Keratinocyte (primary cell): ENCODE measurements at regions not wholly inside any gene's neighbourhood (a gene's known extent, or its start where the extent isn't known, plus 50 kb on each side); places are given as distances from the start of the nearest gene placed in this dataset.

Experiments
- DNase-seq: peaks from one replicate; pipeline ENCODE4 v3.0.0-alpha.2; 2011; ENCODE audit warnings: low read depth, missing footprints, low spot score
- FAIRE-seq: peaks from 2 replicates; lab custom pipeline; 2011; peaks lifted over from hg19 to GRCh38; lab: Jason Lieb, UNC
- H2AFZ ChIP-seq: 2 replicates; pipeline ENCODE4 v1.6.0; 2012; ENCODE audit warnings: low read length, control low read depth, inconsistent platforms; ENCODE audit not compliant: control insufficient read depth
- H3K27ac ChIP-seq: 2 replicates; pipeline ENCODE4 v1.5.1; 2011; ENCODE audit warnings: low read length; ENCODE audit not compliant: control insufficient read depth, insufficient read depth
- H3K27me3 ChIP-seq: 3 replicates; pipeline ENCODE4 v1.6.0; 2011; ENCODE audit warnings: low read length; ENCODE audit not compliant: control insufficient read depth, insufficient read depth; ENCODE audit errors: extremely low read depth
- H3K36me3 ChIP-seq, 2 experiments: 2 replicates in 1 of 2; 3 replicates in 1 of 2; pipeline ENCODE4 v1.5.1; 2011; ENCODE audit warnings: low read length in 2 of 2, mild to moderate bottlenecking in 1 of 2; ENCODE audit not compliant: control insufficient read depth in 2 of 2, insufficient read depth in 2 of 2; ENCODE audit errors: extremely low read depth in 1 of 2
- H3K4me1 ChIP-seq: 3 replicates; pipeline ENCODE4 v1.5.1; 2011; ENCODE audit warnings: low read length; ENCODE audit not compliant: control insufficient read depth, insufficient read depth; ENCODE audit errors: extremely low read depth
- H3K4me2 ChIP-seq: 3 replicates; pipeline ENCODE4 v1.6.0; 2011; ENCODE audit warnings: low read depth, low read length; ENCODE audit not compliant: control insufficient read depth, insufficient read depth; ENCODE audit errors: extremely low read depth
- H3K4me3 ChIP-seq, 3 experiments: fragments of 200-600 bp in 1 of 3; sonication (generic) in 1 of 3; 2 replicates in 2 of 3; 3 replicates in 1 of 3; pipeline ENCODE4 v1.5.1; 2011 to 2016; ENCODE audit warnings: low read length in 3 of 3, mild to moderate bottlenecking in 3 of 3, control low read depth in 2 of 3, inconsistent platforms in 1 of 3, low read depth in 1 of 3, mixed read lengths in 1 of 3, mixed run types in 1 of 3, moderate library complexity in 1 of 3; ENCODE audit not compliant: control insufficient read depth in 2 of 3, insufficient read depth in 2 of 3; ENCODE audit errors: extremely low read depth in 1 of 3
- H3K79me2 ChIP-seq: 2 replicates; pipeline ENCODE4 v1.6.0; 2012; ENCODE audit warnings: low read length; ENCODE audit not compliant: control insufficient read depth, insufficient read depth
- H3K9ac ChIP-seq: 3 replicates; pipeline ENCODE4 v1.6.0; 2011; ENCODE audit warnings: low read length; ENCODE audit not compliant: control insufficient read depth, insufficient read depth; ENCODE audit errors: extremely low read depth
- H3K9me1 ChIP-seq: 3 replicates; pipeline ENCODE4 v1.6.0; 2011; ENCODE audit warnings: low read length; ENCODE audit not compliant: control insufficient read depth, insufficient read depth; ENCODE audit errors: extremely low read depth
- H3K9me3 ChIP-seq: 2 replicates; pipeline ENCODE4 v1.5.1; 2012; ENCODE audit warnings: low read depth, low read length; ENCODE audit not compliant: control insufficient read depth
- H4K20me1 ChIP-seq: 3 replicates; pipeline ENCODE4 v1.6.0; 2011; ENCODE audit warnings: low read length; ENCODE audit not compliant: control insufficient read depth, insufficient read depth; ENCODE audit errors: extremely low read depth
- EZH2 ChIP-seq: IDR thresholded peaks from one replicate; pipeline ENCODE4 v1.6.1; 2012; ENCODE audit warnings: inconsistent platforms, mild to moderate bottlenecking, low read length, moderate library complexity
- dilution Hi-C: fragments of 300-500 bp; cut with MboI; formaldehyde crosslinking; loops from one replicate; pipeline ENCODE4 v1.7.0; 2020; ENCODE audit warnings: low sequenced_read_pairs; ENCODE audit not compliant: extremely low pct_ligation_motif_present
- TF ChIP-seq, protein P1 (sequence below), 3 experiments: IDR thresholded peaks in 1 of 3; conservative IDR thresholded peaks in 1 of 3; optimal IDR thresholded peaks in 1 of 3; 2 replicates in 2 of 3; 3 replicates in 1 of 3; pipeline versions ENCODE3 to v1.5.1; 2011; ENCODE audit warnings: low read length in 3 of 3, mild to moderate bottlenecking in 3 of 3, moderate library complexity in 2 of 3, control low read depth in 1 of 3, inconsistent platforms in 1 of 3; ENCODE audit not compliant: insufficient read depth in 2 of 3; ENCODE audit errors: extremely low read depth in 1 of 3

DNA sequence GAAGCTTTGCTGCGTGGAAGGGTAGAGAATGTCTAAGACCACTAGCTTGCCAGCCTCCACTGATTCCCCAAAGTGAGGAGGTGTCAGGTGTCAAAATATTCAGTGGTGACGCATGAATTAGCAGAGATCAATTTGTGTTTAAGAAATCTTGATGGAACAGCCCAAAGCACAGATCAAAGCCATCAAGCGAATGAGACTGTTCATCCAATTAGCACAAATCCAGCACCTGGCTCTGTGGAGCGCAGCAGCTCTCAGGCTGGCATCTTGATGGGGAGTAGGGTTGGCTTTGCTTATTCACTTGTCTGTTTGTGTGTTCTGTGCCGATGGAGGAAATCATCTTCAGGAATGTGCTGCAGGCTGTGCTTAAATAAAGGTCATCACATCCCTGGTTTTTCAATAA, 456.8 kb upstream of the CCL2 start:
- Histone ChIP-seq H3K9ac (no peak overlapping the region), H4K20me1 (no peaks in the 10 kb centered on the region), H3K79me2 (no peaks in the 10 kb centered on the region), H3K9me3 (no peaks in the 10 kb centered on the region), H3K36me3 (no peaks in the 10 kb centered on the region), H3K27me3 (no peaks in the 10 kb centered on the region), H2AFZ (no peak overlapping the region), H3K4me1 (no peaks in the 10 kb centered on the region), H3K9me1 (no peaks in the 10 kb centered on the region), H3K4me3 (no peak overlapping the region), H3K4me2 (no peak overlapping the region), H3K27ac (no peak overlapping the region)
- DNase-seq (no peak), FAIRE-seq (no peak)
- dilution Hi-C loops = loop anchor here (25.0 kb wide), 1 partner anchor 339 kb away; no protein-coding TSS in a partner anchor
- no peak for TF ChIP-seq EZH2
- TF ChIP-seq, protein P1, sequence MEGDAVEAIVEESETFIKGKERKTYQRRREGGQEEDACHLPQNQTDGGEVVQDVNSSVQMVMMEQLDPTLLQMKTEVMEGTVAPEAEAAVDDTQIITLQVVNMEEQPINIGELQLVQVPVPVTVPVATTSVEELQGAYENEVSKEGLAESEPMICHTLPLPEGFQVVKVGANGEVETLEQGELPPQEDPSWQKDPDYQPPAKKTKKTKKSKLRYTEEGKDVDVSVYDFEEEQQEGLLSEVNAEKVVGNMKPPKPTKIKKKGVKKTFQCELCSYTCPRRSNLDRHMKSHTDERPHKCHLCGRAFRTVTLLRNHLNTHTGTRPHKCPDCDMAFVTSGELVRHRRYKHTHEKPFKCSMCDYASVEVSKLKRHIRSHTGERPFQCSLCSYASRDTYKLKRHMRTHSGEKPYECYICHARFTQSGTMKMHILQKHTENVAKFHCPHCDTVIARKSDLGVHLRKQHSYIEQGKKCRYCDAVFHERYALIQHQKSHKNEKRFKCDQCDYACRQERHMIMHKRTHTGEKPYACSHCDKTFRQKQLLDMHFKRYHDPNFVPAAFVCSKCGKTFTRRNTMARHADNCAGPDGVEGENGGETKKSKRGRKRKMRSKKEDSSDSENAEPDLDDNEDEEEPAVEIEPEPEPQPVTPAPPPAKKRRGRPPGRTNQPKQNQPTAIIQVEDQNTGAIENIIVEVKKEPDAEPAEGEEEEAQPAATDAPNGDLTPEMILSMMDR (optimal IDR thresholded peaks at IDR 0.05 in 1 of 3, IDR thresholded peaks at IDR 0.05 in 1 of 3, conservative IDR thresholded peaks at IDR 0.05 in 1 of 3; ENCODE audit: extremely low read depth in 1 of 3, insufficient read depth in 2 of 3, low read length in 3 of 3) = no peak

GRCh38 chr17:33802349-33803198, 452.5 kb upstream of the CCL2 start:
- Histone ChIP-seq H3K4me2 (no peak overlapping the region), H4K20me1 (no peaks in the 10 kb centered on the region), H3K4me3 (no peak overlapping the region), H3K9me1 (no peaks in the 10 kb centered on the region), H3K9ac (no peak overlapping the region), H3K36me3 (no peaks in the 10 kb centered on the region), H3K79me2 (no peaks in the 10 kb centered on the region), H2AFZ (no peak overlapping the region), H3K9me3 (no peaks in the 10 kb centered on the region), H3K27me3 (no peaks in the 10 kb centered on the region), H3K27ac (no peak overlapping the region), H3K4me1 (no peaks in the 10 kb centered on the region)
- DNase-seq (no peak), FAIRE-seq (no peak)
- TF ChIP-seq EZH2 = no peak
- TF ChIP-seq, protein P1 (optimal IDR thresholded peaks at IDR 0.05 in 1 of 3, IDR thresholded peaks at IDR 0.05 in 1 of 3, conservative IDR thresholded peaks at IDR 0.05 in 1 of 3; ENCODE audit: extremely low read depth in 1 of 3, insufficient read depth in 2 of 3, low read length in 3 of 3) = no peak
- dilution Hi-C loops = no loop called here
